OCI-LY1 (cell line): ENCODE measurements at regions not wholly inside any gene's neighbourhood (a gene's known extent, or its start where the extent isn't known, plus 50 kb on each side); places are given as distances from the start of the nearest gene placed in this dataset.

Experiments
- H2AFZ ChIP-seq: fragments of 200-600 bp; sonication (generic), shearing (Covaris generic); 2 replicates; pipeline ENCODE4 v1.6.0; 2014; ENCODE audit warnings: antibody characterized with exemption, mild to moderate bottlenecking, low read length
- H3F3A ChIP-seq: fragments of 200-600 bp; sonication (generic), shearing (Covaris generic); 2 replicates; pipeline ENCODE4 v1.6.0; 2014; ENCODE audit warnings: mild to moderate bottlenecking, antibody characterized with exemption, low read length, moderate library complexity; ENCODE audit not compliant: insufficient read depth
- H3K27ac ChIP-seq: fragments of 200-600 bp; sonication (generic); 2 replicates; pipeline ENCODE4 v1.5.1; 2014; ENCODE audit warnings: low read length, mixed run types, mild to moderate bottlenecking, low read depth; ENCODE audit not compliant: poor library complexity, severe bottlenecking
- H3K27me3 ChIP-seq: fragments of 200-600 bp; sonication (generic); 2 replicates; pipeline ENCODE4 v1.6.0; 2014; ENCODE audit warnings: antibody characterized with exemption, mild to moderate bottlenecking, low read length, moderate library complexity; ENCODE audit not compliant: insufficient read depth
- H3K36me3 ChIP-seq: fragments of 200-600 bp; sonication (generic); 2 replicates; pipeline ENCODE4 v1.6.1; 2014; ENCODE audit warnings: mild to moderate bottlenecking, antibody characterized with exemption, low read length, moderate library complexity, mixed read lengths; ENCODE audit not compliant: insufficient read depth
- H3K4me1 ChIP-seq: fragments of 200-600 bp; sonication (generic); 2 replicates; pipeline ENCODE4 v1.5.1; 2014; ENCODE audit warnings: mild to moderate bottlenecking, low read length, moderate library complexity; ENCODE audit not compliant: insufficient read depth, severe bottlenecking
- H3K4me2 ChIP-seq: fragments of 200-600 bp; sonication (generic), shearing (Covaris generic); 2 replicates; pipeline ENCODE4 v1.6.1; 2014; ENCODE audit warnings: low read length
- H3K4me3 ChIP-seq: fragments of 200-600 bp; sonication (generic); 2 replicates; pipeline ENCODE4 v1.5.1; 2014; ENCODE audit warnings: low read length, low read depth, mild to moderate bottlenecking, mixed read lengths; ENCODE audit not compliant: poor library complexity, severe bottlenecking
- H3K79me2 ChIP-seq: fragments of 200-600 bp; shearing (Covaris generic); 2 replicates; pipeline ENCODE4 v1.6.1; 2016; ENCODE audit warnings: mixed run types, low read length, mixed read lengths; ENCODE audit not compliant: insufficient read depth
- H3K9ac ChIP-seq: fragments of 200-600 bp; sonication (generic), shearing (Covaris generic); 2 replicates; pipeline ENCODE4 v1.6.1; 2014; ENCODE audit warnings: mild to moderate bottlenecking, low read length, mixed read lengths
- H3K9me2 ChIP-seq: fragments of 200-600 bp; sonication (generic), shearing (Covaris generic); 2 replicates; pipeline ENCODE4 v1.6.1; 2014; ENCODE audit warnings: low read depth, mild to moderate bottlenecking, low read length, mixed read lengths
- H3K9me3 ChIP-seq: fragments of 200-600 bp; shearing (Covaris generic); 2 replicates; pipeline ENCODE4 v1.6.1; 2014; ENCODE audit warnings: low read length, mixed read lengths
- H4K20me1 ChIP-seq: fragments of 200-600 bp; sonication (generic), shearing (Covaris generic); 2 replicates; pipeline ENCODE4 v1.6.0; 2016; ENCODE audit warnings: mild to moderate bottlenecking, low read length; ENCODE audit not compliant: insufficient read depth
- CTCF ChIP-seq: fragments of 200-600 bp; sonication (generic), shearing (Covaris generic); IDR thresholded peaks from 2 replicates; pipeline ENCODE4 v1.5.1; 2017; ENCODE audit warnings: mild to moderate bottlenecking, antibody characterized with exemption, low read length, moderate library complexity, mixed read lengths
- EZH2 ChIP-seq: fragments of 200-600 bp; sonication (generic), shearing (Covaris generic); IDR thresholded peaks from 2 replicates; pipeline ENCODE4 v1.8.0; 2017; ENCODE audit warnings: borderline replicate concordance, mixed run types, mild to moderate bottlenecking, antibody characterized with exemption, low read length, moderate library complexity, mixed read lengths

GRCh38 chr12:18868717-18869116 is 130.8 kb downstream of the CAPZA3 start:
- H3K9ac ChIP-seq = no peak overlapping the region
- no peak overlapping the region for H3K4me2 ChIP-seq
- H3K9me3 ChIP-seq = no peaks in the 10 kb centered on the region
- no peak for TF ChIP-seq CTCF
- no peak overlapping the region for H2AFZ ChIP-seq
- H3K9me2 ChIP-seq = no peaks in the 10 kb centered on the region
- H3K36me3 ChIP-seq = no peaks in the 10 kb centered on the region
- H3F3A ChIP-seq = no peaks in the 10 kb centered on the region
- no peak overlapping the region for H3K27ac ChIP-seq
- H3K4me3 ChIP-seq = no peak overlapping the region
- H3K27me3 ChIP-seq = no peaks in the 10 kb centered on the region
- H3K4me1 ChIP-seq = no peaks in the 10 kb centered on the region
- H4K20me1 ChIP-seq = no peaks in the 10 kb centered on the region
- H3K79me2 ChIP-seq = no peaks in the 10 kb centered on the region

- Histone ChIP-seq H3K79me2 (no peaks in the 10 kb centered on the region), H3F3A (no peaks in the 10 kb centered on the region), H3K9ac (no peak overlapping the region), H3K4me1 (no peaks in the 10 kb centered on the region), H3K4me3 (no peak overlapping the region), H3K27ac (no peak overlapping the region), H3K36me3 (no peaks in the 10 kb centered on the region), H3K9me3 (no peaks in the 10 kb centered on the region), H3K9me2 (no peaks in the 10 kb centered on the region), H3K4me2 (no peak overlapping the region), H4K20me1 (no peaks in the 10 kb centered on the region), H2AFZ (no peak overlapping the region), H3K27me3 (no peaks in the 10 kb centered on the region)
- TF ChIP-seq EZH2 (no peak), CTCF (no peak)
These were observed 134.9 kb downstream of the CAPZA3 start for GRCh38 chr12:18872770-18873169.

GRCh38 chr12:18878676-18879180 is 140.8 kb downstream of the CAPZA3 start:
- no peaks in the 10 kb centered on the region for H3K9me2 ChIP-seq
- H3K27ac ChIP-seq = no peak overlapping the region
- no peaks in the 10 kb centered on the region for H3K4me1 ChIP-seq
- no peaks in the 10 kb centered on the region for H3K79me2 ChIP-seq
- no peak for TF ChIP-seq CTCF
- TF ChIP-seq EZH2 = no peak
- H3K36me3 ChIP-seq = no peaks in the 10 kb centered on the region
- no peaks in the 10 kb centered on the region for H3K27me3 ChIP-seq
- H2AFZ ChIP-seq = no peak overlapping the region
- no peak overlapping the region for H3K9ac ChIP-seq
- no peaks in the 10 kb centered on the region for H4K20me1 ChIP-seq
- H3K4me2 ChIP-seq = no peak overlapping the region
- no peak overlapping the region for H3K4me3 ChIP-seq
- no peaks in the 10 kb centered on the region for H3K9me3 ChIP-seq
- H3F3A ChIP-seq = no peaks in the 10 kb centered on the region
